ENCODE measurements at regions not wholly inside any gene's neighbourhood (a gene's known extent, or its start where the extent isn't known, plus 50 kb on each side); places are given as distances from the start of the nearest gene placed in this dataset.
"Not testable (repeated sequence)": the region's sequence is repeated elsewhere in the genome, so short reads cannot be mapped to it uniquely, and the experiment has no call there.

- TF ChIP-seq, protein P1, sequence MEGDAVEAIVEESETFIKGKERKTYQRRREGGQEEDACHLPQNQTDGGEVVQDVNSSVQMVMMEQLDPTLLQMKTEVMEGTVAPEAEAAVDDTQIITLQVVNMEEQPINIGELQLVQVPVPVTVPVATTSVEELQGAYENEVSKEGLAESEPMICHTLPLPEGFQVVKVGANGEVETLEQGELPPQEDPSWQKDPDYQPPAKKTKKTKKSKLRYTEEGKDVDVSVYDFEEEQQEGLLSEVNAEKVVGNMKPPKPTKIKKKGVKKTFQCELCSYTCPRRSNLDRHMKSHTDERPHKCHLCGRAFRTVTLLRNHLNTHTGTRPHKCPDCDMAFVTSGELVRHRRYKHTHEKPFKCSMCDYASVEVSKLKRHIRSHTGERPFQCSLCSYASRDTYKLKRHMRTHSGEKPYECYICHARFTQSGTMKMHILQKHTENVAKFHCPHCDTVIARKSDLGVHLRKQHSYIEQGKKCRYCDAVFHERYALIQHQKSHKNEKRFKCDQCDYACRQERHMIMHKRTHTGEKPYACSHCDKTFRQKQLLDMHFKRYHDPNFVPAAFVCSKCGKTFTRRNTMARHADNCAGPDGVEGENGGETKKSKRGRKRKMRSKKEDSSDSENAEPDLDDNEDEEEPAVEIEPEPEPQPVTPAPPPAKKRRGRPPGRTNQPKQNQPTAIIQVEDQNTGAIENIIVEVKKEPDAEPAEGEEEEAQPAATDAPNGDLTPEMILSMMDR (IDR thresholded peaks at IDR 0.05) = not testable (repeated sequence)
- TF ChIP-seq REST (IDR thresholded peaks at IDR 0.05; ENCODE audit: insufficient read depth in 1 of 2, low read depth in 2 of 2, low read length in 1 of 2); POLR2AphosphoS5 (IDR thresholded peaks at IDR 0.05; ENCODE audit: low read depth, low read length): not testable (repeated sequence)
Observed at GRCh38 chr12:124141611-124142010, 153.3 kb upstream of the RFLNA start.

Measured in Panc1 (cell line).